Activated T-helper 2 cell treated with anti-CD3 and anti-CD28 coated beads, Interferon-gamma antibody, Interleukin-2, Interleukin-4, amounts not matched to agents 10 μg/mL and 5 μg/mL and 100 μg/mL, durations not matched to agents 14 hours and 24 hours and 36 hours (primary cell): ENCODE measurements at regions not wholly inside any gene's neighbourhood (a gene's known extent, or its start where the extent isn't known, plus 50 kb on each side); places are given as distances from the start of the nearest gene placed in this dataset.

Source experiments
- DNase-seq: peaks from one replicate; pipeline ENCODE4 v3.0.0; 2021; ENCODE audit warnings: low spot score
- H3K27ac Mint-ChIP-seq: one replicate; pipeline ENCODE4 v1.8.0; 2021; ENCODE audit warnings: mixed read lengths
- H3K27me3 Mint-ChIP-seq: one replicate; pipeline ENCODE4 v1.8.0; 2021; ENCODE audit warnings: low read depth, mixed read lengths
- H3K36me3 Mint-ChIP-seq: one replicate; pipeline ENCODE4 v1.8.0; 2021; ENCODE audit warnings: low read depth, mixed read lengths
- H3K4me1 Mint-ChIP-seq: one replicate; pipeline ENCODE4 v1.8.0; 2021; ENCODE audit warnings: low read depth, mixed read lengths
- H3K4me3 Mint-ChIP-seq: one replicate; pipeline ENCODE4 v1.8.0; 2021; ENCODE audit warnings: low read depth, mild to moderate bottlenecking, moderate library complexity, mixed read lengths
- H3K9me3 Mint-ChIP-seq: one replicate; pipeline ENCODE4 v1.8.0; 2021; ENCODE audit warnings: mixed read lengths
- intact Hi-C: fragments of 100-400 bp; cut with micrococcal nuclease; formaldehyde crosslinking; loops from one replicate; pipeline ENCODE4 v1.15.1; 2023

GRCh38 chr22:49258107-49259010 is 569.3 kb downstream of the BRD1 start:
- Mint-ChIP-seq H3K27me3 (no peaks in the 10 kb centered on the region), H3K27ac (no peak overlapping the region), H3K4me3 (no peak overlapping the region), H3K4me1 (no peaks in the 10 kb centered on the region), H3K9me3 (no peaks in the 10 kb centered on the region), H3K36me3 (no peaks in the 10 kb centered on the region)
- DNase-seq: no peak
- intact Hi-C loops: no loop called here

- H3K27me3 Mint-ChIP-seq: no peaks in the 10 kb centered on the region
- H3K4me3 Mint-ChIP-seq: no peak overlapping the region
- no peak overlapping the region for H3K27ac Mint-ChIP-seq
- H3K4me1 Mint-ChIP-seq: no peaks in the 10 kb centered on the region
- no peak for DNase-seq
- H3K9me3 Mint-ChIP-seq: no peaks in the 10 kb centered on the region
- no peaks in the 10 kb centered on the region for H3K36me3 Mint-ChIP-seq
- intact Hi-C loops: no loop called here
Measured at GRCh38 chr22:49257551-49257961, 570.1 kb downstream of the BRD1 start.

- H3K27ac Mint-ChIP-seq: no peak overlapping the region
- H3K36me3 Mint-ChIP-seq: no peaks in the 10 kb centered on the region
- no peak for DNase-seq
- no peaks in the 10 kb centered on the region for H3K4me1 Mint-ChIP-seq
- no peaks in the 10 kb centered on the region for H3K9me3 Mint-ChIP-seq
- no peaks in the 10 kb centered on the region for H3K27me3 Mint-ChIP-seq
- intact Hi-C loops: no loop called here
- H3K4me3 Mint-ChIP-seq: no peak overlapping the region
Measured at GRCh38 chr22:49255741-49256318, 571.8 kb downstream of the BRD1 start.

DNA sequence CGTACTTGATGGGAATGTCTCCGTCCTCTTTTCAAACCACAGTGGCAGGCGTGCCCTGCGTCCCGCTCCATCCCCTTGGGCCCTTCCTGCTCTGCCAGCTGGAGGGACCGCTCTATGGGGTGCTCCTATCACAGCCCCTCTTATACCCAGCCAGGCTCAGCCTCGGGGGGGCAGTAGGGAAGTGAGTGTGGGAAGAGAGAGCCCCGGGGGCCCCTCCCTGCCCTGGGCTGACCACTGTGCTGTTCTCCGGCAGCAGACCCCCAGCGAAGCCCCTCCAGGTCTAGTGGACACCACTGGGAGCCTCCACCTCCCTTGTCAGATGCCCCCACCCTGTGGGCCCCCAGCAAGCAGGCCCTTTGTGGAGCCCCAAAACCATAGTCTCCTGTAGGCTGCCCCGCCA is 572.5 kb downstream of the BRD1 start:
- H3K9me3 Mint-ChIP-seq: no peaks in the 10 kb centered on the region
- H3K27ac Mint-ChIP-seq: no peak overlapping the region
- no peaks in the 10 kb centered on the region for H3K4me1 Mint-ChIP-seq
- no peak for DNase-seq
- H3K4me3 Mint-ChIP-seq: no peak overlapping the region
- H3K36me3 Mint-ChIP-seq: no peaks in the 10 kb centered on the region
- intact Hi-C loops: no loop called here
- H3K27me3 Mint-ChIP-seq: no peaks in the 10 kb centered on the region

- intact Hi-C loops: no loop called here
- Mint-ChIP-seq H3K4me3 (no peak overlapping the region), H3K27me3 (peaks cover 4% of the 10 kb centered on the region), H3K36me3 (no peaks in the 10 kb centered on the region), H3K27ac (no peak overlapping the region), H3K4me1 (no peaks in the 10 kb centered on the region), H3K9me3 (no peaks in the 10 kb centered on the region)
- no peak for DNase-seq
Measured at GRCh38 chr22:49253656-49254055, 574.0 kb downstream of the BRD1 start.

GRCh38 chr22:49251371-49251770 is 576.3 kb downstream of the BRD1 start:
- H3K36me3 Mint-ChIP-seq: no peaks in the 10 kb centered on the region
- peaks cover 5% of the 10 kb centered on the region for H3K27me3 Mint-ChIP-seq
- no peaks in the 10 kb centered on the region for H3K4me1 Mint-ChIP-seq
- no peak overlapping the region for H3K27ac Mint-ChIP-seq
- no peak for DNase-seq
- H3K9me3 Mint-ChIP-seq: no peaks in the 10 kb centered on the region
- intact Hi-C loops: no loop called here
- no peak overlapping the region for H3K4me3 Mint-ChIP-seq

- H3K27me3 Mint-ChIP-seq: peaks cover 5% of the 10 kb centered on the region
- no peaks in the 10 kb centered on the region for H3K9me3 Mint-ChIP-seq
Measured at GRCh38 chr22:49247194-49247924, 580.3 kb downstream of the BRD1 start.

GRCh38 chr22:49244466-49245420 is 582.9 kb downstream of the BRD1 start:
- H3K4me1 Mint-ChIP-seq: no peaks in the 10 kb centered on the region
- intact Hi-C loops: no loop called here
- H3K27ac Mint-ChIP-seq: no peak overlapping the region
- H3K4me3 Mint-ChIP-seq: no peak overlapping the region
- DNase-seq: peak; percentile 4
- no peaks in the 10 kb centered on the region for H3K36me3 Mint-ChIP-seq
- H3K9me3 Mint-ChIP-seq: no peaks in the 10 kb centered on the region
- peaks cover 5% of the 10 kb centered on the region for H3K27me3 Mint-ChIP-seq

More at GRCh38 chr22:49247194-49247924, 580.3 kb downstream of the BRD1 start:
- DNase-seq: peak; percentile 6
- Mint-ChIP-seq H3K27ac (no peak overlapping the region), H3K4me1 (no peaks in the 10 kb centered on the region), H3K4me3 (no peak overlapping the region), H3K36me3 (no peaks in the 10 kb centered on the region)
- intact Hi-C loops: no loop called here

GRCh38 chr22:49243965-49244364 is 583.7 kb downstream of the BRD1 start:
- intact Hi-C loops: no loop called here
- DNase-seq: no peak
- Mint-ChIP-seq H3K4me1 (no peaks in the 10 kb centered on the region), H3K36me3 (no peaks in the 10 kb centered on the region), H3K27me3 (peaks cover 4% of the 10 kb centered on the region), H3K9me3 (no peaks in the 10 kb centered on the region), H3K27ac (no peak overlapping the region), H3K4me3 (no peak overlapping the region)

- DNase-seq: no peak
- H3K4me3 Mint-ChIP-seq: no peak overlapping the region
- H3K27ac Mint-ChIP-seq: no peak overlapping the region
- H3K36me3 Mint-ChIP-seq: no peaks in the 10 kb centered on the region
- H3K27me3 Mint-ChIP-seq: no peaks in the 10 kb centered on the region
- no peaks in the 10 kb centered on the region for H3K4me1 Mint-ChIP-seq
- no peaks in the 10 kb centered on the region for H3K9me3 Mint-ChIP-seq
- intact Hi-C loops: no loop called here
Measured at GRCh38 chr22:49243335-49243734, 584.3 kb downstream of the BRD1 start.

DNA sequence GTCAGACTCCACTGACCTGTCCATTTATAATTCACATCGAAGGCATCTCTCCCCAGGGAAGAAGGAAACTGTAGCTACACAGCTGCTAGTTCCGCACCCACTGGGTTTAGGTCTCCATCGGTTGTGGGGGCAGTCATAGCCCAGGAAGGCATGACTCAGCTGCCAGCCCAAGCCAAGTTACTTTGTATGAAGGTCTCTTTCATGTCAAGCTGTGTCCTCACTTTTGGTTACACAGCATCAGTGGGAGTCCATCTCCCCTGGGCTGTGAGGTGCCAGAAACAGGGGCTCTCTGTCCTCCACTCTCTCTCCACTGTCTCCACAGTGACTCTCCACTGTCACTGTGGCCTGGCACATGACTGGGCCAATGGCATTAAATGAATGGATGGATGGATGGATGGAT is 585.2 kb downstream of the BRD1 start:
- Mint-ChIP-seq H3K9me3 (no peaks in the 10 kb centered on the region), H3K36me3 (no peaks in the 10 kb centered on the region), H3K4me3 (no peak overlapping the region), H3K4me1 (no peaks in the 10 kb centered on the region), H3K27me3 (no peaks in the 10 kb centered on the region), H3K27ac (no peak overlapping the region)
- intact Hi-C loops: no loop called here
- peak; percentile 2 for DNase-seq

DNA sequence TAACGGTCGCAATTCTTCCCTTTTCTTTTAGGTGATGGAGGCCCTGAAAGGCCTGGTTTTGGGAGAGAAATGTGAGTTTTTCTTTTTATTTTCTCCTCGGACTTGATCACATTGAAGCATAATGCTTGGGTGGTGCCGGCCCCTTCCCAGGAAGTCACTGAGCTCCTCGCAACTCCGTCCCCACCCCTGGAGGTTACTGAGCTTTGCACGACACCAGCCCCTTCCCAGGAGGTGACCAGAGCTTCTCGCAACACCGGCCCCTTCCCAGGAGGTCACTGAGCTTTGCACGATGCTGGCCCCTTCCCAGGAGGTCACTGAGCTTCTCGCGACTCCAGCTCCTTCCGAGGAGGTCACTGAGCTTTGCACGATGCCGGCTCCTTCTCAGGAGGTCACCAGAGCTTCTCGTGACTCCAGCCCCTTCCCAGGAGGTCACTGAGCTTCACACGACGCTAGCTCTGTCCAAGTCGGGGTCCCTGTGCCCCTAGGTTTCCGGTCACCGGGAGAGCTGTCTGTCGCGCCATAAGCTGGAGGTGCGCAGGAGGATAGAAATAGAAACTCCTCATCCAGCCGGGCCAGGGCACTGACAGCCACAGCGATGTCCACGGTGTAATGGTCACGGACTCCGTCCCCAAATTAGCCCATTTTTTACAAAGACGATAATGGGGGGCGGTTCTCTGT is 586.4 kb downstream of the BRD1 start:
- Mint-ChIP-seq H3K36me3 (no peaks in the 10 kb centered on the region), H3K27ac (no peak overlapping the region), H3K27me3 (no peaks in the 10 kb centered on the region), H3K4me3 (no peak overlapping the region), H3K9me3 (no peaks in the 10 kb centered on the region), H3K4me1 (no peaks in the 10 kb centered on the region)
- DNase-seq: peak; percentile 3
- intact Hi-C loops: no loop called here
